Heart left ventricle (tissue), 16 donors: ENCODE measurements at regions not wholly inside any gene's neighbourhood (a gene's known extent, or its start where the extent isn't known, plus 50 kb on each side); places are given as distances from the start of the nearest gene placed in this dataset.

Source experiments
- ATAC-seq, 4 donors: fragments of 200-7000 bp; cut with Tn5 transposase; one replicate each; pipeline ENCODE4 v1.9.1; 2020 to 2022; ENCODE audit warnings: moderate library complexity in 4 of 4, mild to moderate bottlenecking in 3 of 4, moderate number of reproducible peaks in 1 of 4
- DNase-seq, 5 donors: peaks; one replicate each; pipeline ENCODE4 v3.0.0-alpha.2; 2020
- H3K27ac ChIP-seq, 12 donors: fragments of 200-600 bp; sonication (generic) in 4 of 12; one replicate each; pipeline versions ENCODE4 v1.5.0 to v1.8.0; 2016 to 2022; ENCODE audit warnings: mild to moderate bottlenecking in 2 of 12
- H3K27me3 ChIP-seq, 9 donors: fragments of 200-600 bp; sonication (generic) in 2 of 9; one replicate each; pipeline versions ENCODE4 v1.5.1 to v1.8.0; 2016 to 2022; ENCODE audit warnings: mild to moderate bottlenecking in 3 of 9
- H3K36me3 ChIP-seq, 9 donors: fragments of 200-600 bp; sonication (generic) in 2 of 9; one replicate each; pipeline versions ENCODE4 v1.5.0 to v1.8.0; 2018 to 2022; ENCODE audit warnings: mild to moderate bottlenecking in 2 of 9
- H3K4me1 ChIP-seq, 12 donors: fragments of 200-600 bp; sonication (generic) in 4 of 12; one replicate each; pipeline versions ENCODE4 v1.5.0 to v1.8.0; 2016 to 2022; ENCODE audit warnings: mild to moderate bottlenecking in 3 of 12
- H3K4me3 ChIP-seq, 12 donors: fragments of 200-600 bp; sonication (generic) in 4 of 12; one replicate each; pipeline versions ENCODE4 v1.5.0 to v1.8.0; 2017 to 2022; ENCODE audit warnings: mild to moderate bottlenecking in 9 of 12, moderate library complexity in 4 of 12
- H3K9me3 ChIP-seq, 12 donors: fragments of 200-600 bp; sonication (generic) in 4 of 12; one replicate each; pipeline versions ENCODE4 v1.5.0 to v1.8.0; 2016 to 2022; ENCODE audit warnings: mild to moderate bottlenecking in 1 of 12
- CTCF ChIP-seq, 12 donors: fragments of 200-600 bp; sonication (generic) in 4 of 12; IDR thresholded peaks; one replicate each; pipeline versions ENCODE4 v1.5.0 to v1.8.0; 2018 to 2022; ENCODE audit warnings: antibody characterized with exemption in 12 of 12, mild to moderate bottlenecking in 5 of 12
- POLR2A ChIP-seq, 2 donors: fragments of 450-650 bp; IDR thresholded peaks; one replicate each; pipeline ENCODE4 v1.6.1; 2017; ENCODE audit warnings: antibody characterized with exemption in 2 of 2, mild to moderate bottlenecking in 2 of 2, moderate library complexity in 2 of 2
- WGBS, 4 donors: extraction: QIAGEN DNeasy Blood & Tissue Kit in 2 of 4; methylation state at CpG; one replicate each; pipeline versions ENCODE4 v1.1.5 to v1.1.7; 2013 to 2018; 5-methylcytosine and 5-hydroxymethylcytosine counted together
- intact Hi-C, 10 donors: fragments of 100-400 bp; cut with DNase I; formaldehyde crosslinking; loops; one replicate each; pipeline versions ENCODE4 v1.11.1 to v1.14.2; 2022
- donor health status: ischemic (EF 13 %, LVEDD 7.1; RV severe dilation, severe dysfunction).
- donor health status: healthy with polysubstance abuse.
- donor health status: DM: no; HTN: yes; CAD: no.
- donor health status: DM: no; HTN: no; CAD: no.
- donor health status: ischemic (EF 25% LVEDD 6.9; RV normal size, moderate dysfunction).
- donor health status: ischemic (EF 25% LVEDD 5.7; RV mildly dilated, moderate dysfunction).
- donor health status: healthy.
- donor health status: DM: yes; HTN: yes; CAD: no.
- donor health status: ischemic (EF 35%, LVEDD 5.7; RV mildly dilated, moderate dysfunction).
- donor health status: nonischemic (EF 11% LVEDD 7.7; RV severe dilation, severe dysfunction).
- donor health status: DM: yes; HTN: yes; CAD: no.
- donor health status: PGD.
- donor health status: ischemic (EF 29% LVEDD 5.4; RV normal size, mild dysfunction).
- donor health status: nonischemic (EF 23%, LVEDD 6.1; RV moderate dilation, normal function).

- DNase-seq (no peak), ATAC-seq (no peak)
- no peaks in the 10 kb centered on the region for H3K27me3 ChIP-seq
- no peak for TF ChIP-seq POLR2A (IDR thresholded peaks at IDR 0.05)
- no peak for TF ChIP-seq CTCF (IDR thresholded peaks at IDR 0.05)
- H3K9me3 ChIP-seq, result no peaks in the 10 kb centered on the region
- intact Hi-C loops, result no loop called here
- H3K4me3 ChIP-seq, result no peak overlapping the region
- H3K4me1 ChIP-seq, result no peaks in the 10 kb centered on the region
- WGBS, 4 donors, result 85 to 89% (median 87%) methylated on average over 3 of the region's 3 CpGs
- H3K36me3 ChIP-seq, result no peaks in the 10 kb centered on the region
- no peak overlapping the region for H3K27ac ChIP-seq
Measured at GRCh38 chr3:24943961-24944360, 449.3 kb upstream of the THRB start.

- 89 to 95% (median 93%) methylated on average over 3 of the region's 3 CpGs for WGBS, 4 donors
- Histone ChIP-seq H3K36me3 (no peaks in the 10 kb centered on the region), H3K27me3 (no peaks in the 10 kb centered on the region), H3K27ac (no peak overlapping the region), H3K4me3 (no peak overlapping the region), H3K4me1 (no peaks in the 10 kb centered on the region), H3K9me3 (no peaks in the 10 kb centered on the region)
- ATAC-seq, result no peak
- TF ChIP-seq CTCF (IDR thresholded peaks at IDR 0.05) (no peak), POLR2A (IDR thresholded peaks at IDR 0.05) (no peak)
- DNase-seq, result no peak
- intact Hi-C loops, result no loop called here
Measured at GRCh38 chr3:24944805-24945520, 450.3 kb upstream of the THRB start.

GRCh38 chr3:24945563-24945962, 450.9 kb upstream of the THRB start:
- intact Hi-C loops, result no loop called here
- H3K27ac ChIP-seq, result no peak overlapping the region
- TF ChIP-seq CTCF (IDR thresholded peaks at IDR 0.05), result no peak
- no peaks in the 10 kb centered on the region for H3K4me1 ChIP-seq
- WGBS, 4 donors, result 41 to 51% (median 43%) methylated on average over 2 of the region's 2 CpGs
- H3K36me3 ChIP-seq, result no peaks in the 10 kb centered on the region
- DNase-seq (no peak), ATAC-seq (no peak)
- no peaks in the 10 kb centered on the region for H3K27me3 ChIP-seq
- H3K9me3 ChIP-seq, result no peaks in the 10 kb centered on the region
- H3K4me3 ChIP-seq, result no peak overlapping the region

- DNase-seq, result no peak
- ATAC-seq, result no peak
- H3K4me3 ChIP-seq, result no peak overlapping the region
- no peaks in the 10 kb centered on the region for H3K4me1 ChIP-seq
- intact Hi-C loops, result no loop called here
- H3K36me3 ChIP-seq, result no peaks in the 10 kb centered on the region
- no peak for TF ChIP-seq CTCF (IDR thresholded peaks at IDR 0.05)
- TF ChIP-seq POLR2A (IDR thresholded peaks at IDR 0.05), result no peak
- H3K27me3 ChIP-seq, result no peaks in the 10 kb centered on the region
- no peaks in the 10 kb centered on the region for H3K9me3 ChIP-seq
- H3K27ac ChIP-seq, result no peak overlapping the region
- WGBS, 4 donors, result 89 to 94% (median 91%) methylated on average over 4 of the region's 4 CpGs
Measured at GRCh38 chr3:24947103-24947502, 452.5 kb upstream of the THRB start.
